NT2/D1 (cell line): ENCODE measurements at regions not wholly inside any gene's neighbourhood (a gene's known extent, or its start where the extent isn't known, plus 50 kb on each side); places are given as distances from the start of the nearest gene placed in this dataset.

ENCODE experiments used
- SUZ12 ChIP-seq: IDR thresholded peaks from 2 replicates; pipeline ENCODE4 v1.6.1; 2011; ENCODE audit not compliant: insufficient read length, insufficient read depth; ENCODE audit errors: extremely low read depth
- YY1 ChIP-seq: IDR thresholded peaks from 2 replicates; pipeline ENCODE4 v1.6.1; 2011; ENCODE audit not compliant: insufficient read length, insufficient read depth
- ZNF274 ChIP-seq: IDR thresholded peaks from 2 replicates; pipeline ENCODE4 v1.6.1; 2011; ENCODE audit warnings: mild to moderate bottlenecking, low read depth, low read length

DNA sequence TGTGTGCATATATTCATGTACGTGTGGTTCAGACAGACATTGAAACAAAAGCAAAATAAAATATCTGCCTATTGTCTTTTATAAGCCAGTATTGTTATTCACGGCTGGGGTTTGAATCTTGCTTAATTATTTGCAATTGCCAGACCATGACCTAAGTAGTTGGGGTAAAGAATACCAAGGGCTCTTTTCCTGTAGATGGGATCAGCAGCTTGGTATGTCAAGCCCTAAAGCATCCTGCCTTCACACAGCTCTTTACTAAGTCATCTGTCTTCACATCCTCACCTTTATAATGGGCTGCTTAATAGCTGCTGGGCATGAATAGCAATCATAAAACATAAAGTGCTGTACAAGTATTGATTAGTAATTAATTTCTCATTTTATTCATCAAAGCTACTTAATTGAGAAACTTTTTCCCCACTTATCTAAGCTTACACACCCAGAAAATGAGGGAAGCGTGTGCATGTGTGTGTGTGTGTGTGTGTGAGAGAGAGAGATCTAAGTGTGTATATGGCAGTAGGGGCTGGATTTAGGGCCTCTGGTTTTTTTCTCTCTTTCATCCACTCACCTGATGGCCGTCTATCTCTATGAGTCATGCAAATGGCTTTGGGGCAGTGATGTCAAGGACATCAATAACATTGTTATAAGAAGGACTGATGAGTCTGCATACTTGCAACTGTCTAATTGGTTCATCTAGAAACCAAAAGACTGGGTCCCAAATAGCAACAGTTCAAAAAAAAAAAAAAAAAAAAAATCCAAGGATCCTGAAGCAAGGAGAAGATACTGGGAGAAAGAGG is 244.1 kb upstream of the TNP1 start:
- TF ChIP-seq ZNF274 (no peak), YY1 (no peak), SUZ12 (no peak)
